ENCODE measurements at regions not wholly inside any gene's neighbourhood (a gene's known extent, or its start where the extent isn't known, plus 50 kb on each side); places are given as distances from the start of the nearest gene placed in this dataset.

- TF ChIP-seq ELF4 (IDR thresholded peaks at IDR 0.05) (no peak), ARNT (IDR thresholded peaks at IDR 0.05) (no peak), FOXK2 (IDR thresholded peaks at IDR 0.05) (no peak), TARDBP (IDR thresholded peaks at IDR 0.05) (no peak), ZNF384 (IDR thresholded peaks at IDR 0.05) (no peak), L3MBTL2 (conservative IDR thresholded peaks at IDR 0.05) (no peak), FOXM1 (IDR thresholded peaks at IDR 0.05; ENCODE audit: borderline replicate concordance) (no peak), HDGF (IDR thresholded peaks at IDR 0.05; ENCODE audit: borderline replicate concordance) (no peak), NFRKB (IDR thresholded peaks at IDR 0.05) (no peak), SUZ12 (IDR thresholded peaks at IDR 0.05) (no peak), SP1 (IDR thresholded peaks at IDR 0.05) (no peak), BHLHE40 (IDR thresholded peaks at IDR 0.05; ENCODE audit: borderline replicate concordance) (no peak)
These were observed 494.1 kb downstream of the ZNF385D start for GRCh38 chr3:21256932-21257331.

All from HEK293T (cell line).